CD4-positive, alpha-beta memory T cell (primary cell): ENCODE measurements at regions not wholly inside any gene's neighbourhood (a gene's known extent, or its start where the extent isn't known, plus 50 kb on each side); places are given as distances from the start of the nearest gene placed in this dataset.

Experiments used
- CTCF ChIA-PET: fragments of 350-600 bp; sonication (Branson Sonifier 250); formaldehyde crosslinking; loops from one replicate; lab custom pipeline; 2021; ENCODE audit warnings: inconsistent platforms; ENCODE audit not compliant: partially characterized antibody; lab: Charles Lee
- POLR2A ChIA-PET: fragments of 350-600 bp; sonication (Branson Sonifier 250); formaldehyde crosslinking; loops from one replicate; lab custom pipeline; 2021; ENCODE audit not compliant: partially characterized antibody; lab: Charles Lee
- DNase-seq, 5 donors: peaks; one replicate each; pipeline versions ENCODE4 v3.0.0 to v3.0.0-alpha.2; 2020 to 2022; ENCODE audit warnings: mixed read lengths in 1 of 5
- H3K27ac ChIP-seq: one replicate; pipeline ENCODE4 v1.7.0; 2013; ENCODE audit warnings: low read depth, low read length
- H3K27me3 ChIP-seq: 2 replicates; pipeline ENCODE4 v1.7.0; 2013; ENCODE audit warnings: mild to moderate bottlenecking, low read length, moderate library complexity; ENCODE audit not compliant: insufficient read depth
- H3K36me3 ChIP-seq: 2 replicates; pipeline ENCODE4 v1.7.0; 2013; ENCODE audit warnings: mild to moderate bottlenecking, low read length, moderate library complexity; ENCODE audit not compliant: insufficient read depth
- H3K4me1 ChIP-seq: 2 replicates; pipeline ENCODE4 v1.7.0; 2013; ENCODE audit warnings: mild to moderate bottlenecking, low read length, moderate library complexity; ENCODE audit not compliant: insufficient read depth
- H3K4me3 ChIP-seq, 2 donors: one replicate each; pipeline ENCODE4 v1.7.0; 2013; ENCODE audit warnings: low read length in 2 of 2, mild to moderate bottlenecking in 1 of 2
- H3K9me3 ChIP-seq, 2 donors: one replicate each; pipeline ENCODE4 v1.7.0; 2013; ENCODE audit warnings: low read length in 2 of 2, control low read depth in 1 of 2; ENCODE audit not compliant: control insufficient read depth in 1 of 2
- H3K27ac Mint-ChIP-seq, 7 donors: one replicate each; pipeline ENCODE4 v1.8.0; 2020 to 2021; ENCODE audit warnings: mixed read lengths in 7 of 7, mild to moderate bottlenecking in 6 of 7, inconsistent platforms in 3 of 7, moderate library complexity in 3 of 7
- H3K27me3 Mint-ChIP-seq, 2 donors: one replicate each; pipeline ENCODE4 v1.8.0; 2020 to 2021; ENCODE audit warnings: mixed read lengths in 2 of 2
- H3K36me3 Mint-ChIP-seq, 2 donors: one replicate each; pipeline ENCODE4 v1.8.0; 2020 to 2021; ENCODE audit warnings: mixed read lengths in 2 of 2, inconsistent platforms in 1 of 2, mild to moderate bottlenecking in 1 of 2
- H3K4me1 Mint-ChIP-seq, 4 donors: one replicate each; pipeline ENCODE4 v1.8.0; 2020 to 2021; ENCODE audit warnings: mixed read lengths in 4 of 4, mild to moderate bottlenecking in 1 of 4
- H3K4me3 Mint-ChIP-seq, 8 donors: one replicate each; pipeline ENCODE4 v1.8.0; 2020 to 2021; ENCODE audit warnings: mixed read lengths in 8 of 8, mild to moderate bottlenecking in 7 of 8, moderate library complexity in 6 of 8, inconsistent platforms in 3 of 8
- H3K9me3 Mint-ChIP-seq, 8 donors: one replicate each; pipeline ENCODE4 v1.8.0; 2020 to 2021; ENCODE audit warnings: mixed read lengths in 8 of 8, mild to moderate bottlenecking in 5 of 8, inconsistent platforms in 3 of 8, moderate library complexity in 1 of 8
- intact Hi-C: fragments of 100-400 bp; cut with micrococcal nuclease; formaldehyde crosslinking; loops from one replicate; pipeline ENCODE4 v1.15.1; 2023

GRCh38 chr2:200172521-200172920 is 134.0 kb upstream of the SPATS2L start:
- no peak overlapping the region for H3K4me3 Mint-ChIP-seq
- H3K4me3 ChIP-seq, result no peak overlapping the region
- no peak for DNase-seq
- H3K36me3 Mint-ChIP-seq, result no peaks in the 10 kb centered on the region
- no peaks in the 10 kb centered on the region for H3K27me3 ChIP-seq
- no peaks in the 10 kb centered on the region for H3K4me1 ChIP-seq
- ChIA-PET POLR2A (no interaction called here), CTCF (no interaction called here)
- H3K27ac Mint-ChIP-seq, result no peak overlapping the region
- no peaks in the 10 kb centered on the region for H3K9me3 ChIP-seq
- H3K9me3 Mint-ChIP-seq, result peaks cover 0 to 3% (median 0%) of the 10 kb centered on the region in 8 donors
- H3K27me3 Mint-ChIP-seq, result peaks cover 1 to 5% of the 10 kb centered on the region in 2 donors
- no peaks in the 10 kb centered on the region for H3K36me3 ChIP-seq
- peaks cover 0 to 1% (median 0%) of the 10 kb centered on the region in 4 donors for H3K4me1 Mint-ChIP-seq
- intact Hi-C loops, result no loop called here
- H3K27ac ChIP-seq, result no peak overlapping the region

- H3K27ac Mint-ChIP-seq, result no peak overlapping the region
- H3K36me3 ChIP-seq, result no peaks in the 10 kb centered on the region
- H3K4me3 ChIP-seq, result no peak overlapping the region
- no peaks in the 10 kb centered on the region for H3K36me3 Mint-ChIP-seq
- no peak overlapping the region for H3K4me3 Mint-ChIP-seq
- no peaks in the 10 kb centered on the region for H3K27me3 ChIP-seq
- peaks cover 1 to 5% of the 10 kb centered on the region in 2 donors for H3K27me3 Mint-ChIP-seq
- no peak overlapping the region for H3K27ac ChIP-seq
- intact Hi-C loops, result no loop called here
- ChIA-PET CTCF (no interaction called here), POLR2A (no interaction called here)
- no peaks in the 10 kb centered on the region for H3K9me3 ChIP-seq
- H3K4me1 Mint-ChIP-seq, result peaks cover 0 to 1% (median 0%) of the 10 kb centered on the region in 4 donors
- peaks cover 0 to 3% (median 0%) of the 10 kb centered on the region in 8 donors for H3K9me3 Mint-ChIP-seq
- no peak for DNase-seq
- H3K4me1 ChIP-seq, result no peaks in the 10 kb centered on the region
Measured at GRCh38 chr2:200172944-200173581, 133.4 kb upstream of the SPATS2L start.

- no peaks in the 10 kb centered on the region for H3K36me3 Mint-ChIP-seq
- POLR2A ChIA-PET, result no interaction called here
- intact Hi-C loops, result no loop called here
Measured at GRCh38 chr2:200173691-200174090, 132.8 kb upstream of the SPATS2L start.

GRCh38 chr2:200174433-200175216 is 131.9 kb upstream of the SPATS2L start:
- Histone ChIP-seq H3K27ac (no peak overlapping the region), H3K4me1 (no peaks in the 10 kb centered on the region), H3K4me3 (no peak overlapping the region), H3K36me3 (no peaks in the 10 kb centered on the region), H3K27me3 (no peaks in the 10 kb centered on the region), H3K9me3 (no peaks in the 10 kb centered on the region)
- Mint-ChIP-seq H3K27ac (no peak overlapping the region), H3K4me3 (no peak overlapping the region), H3K27me3 (peaks cover 5 to 7% of the 10 kb centered on the region in 2 donors), H3K9me3 (peaks cover 0 to 3% (median 0%) of the 10 kb centered on the region in 8 donors), H3K36me3 (no peaks in the 10 kb centered on the region), H3K4me1 (peaks cover 0 to 1% (median 0%) of the 10 kb centered on the region in 4 donors)
- ChIA-PET CTCF (no interaction called here), POLR2A (no interaction called here)
- intact Hi-C loops, result no loop called here
- DNase-seq, result no peak

More at GRCh38 chr2:200173691-200174090, 132.8 kb upstream of the SPATS2L start:
- CTCF ChIA-PET, result no interaction called here
- Histone ChIP-seq H3K27me3 (no peaks in the 10 kb centered on the region), H3K9me3 (no peaks in the 10 kb centered on the region), H3K36me3 (no peaks in the 10 kb centered on the region), H3K27ac (no peak overlapping the region), H3K4me1 (no peaks in the 10 kb centered on the region), H3K4me3 (no peak overlapping the region)
- no peak overlapping the region for H3K27ac Mint-ChIP-seq
- peaks cover 0 to 3% (median 0%) of the 10 kb centered on the region in 8 donors for H3K9me3 Mint-ChIP-seq
- no peak overlapping the region for H3K4me3 Mint-ChIP-seq
- peaks cover 0 to 1% (median 0%) of the 10 kb centered on the region in 4 donors for H3K4me1 Mint-ChIP-seq
- no peak for DNase-seq
- peaks cover 3 to 5% of the 10 kb centered on the region in 2 donors for H3K27me3 Mint-ChIP-seq

GRCh38 chr2:200177971-200178911 is 128.3 kb upstream of the SPATS2L start:
- intact Hi-C loops, result no loop called here
- Mint-ChIP-seq H3K27ac (no peak overlapping the region), H3K36me3 (no peaks in the 10 kb centered on the region), H3K4me3 (no peak overlapping the region), H3K9me3 (peaks cover 0 to 2% (median 0%) of the 10 kb centered on the region in 8 donors), H3K4me1 (no peaks in the 10 kb centered on the region), H3K27me3 (peaks cover 10 to 21% of the 10 kb centered on the region in 2 donors)
- Histone ChIP-seq H3K27me3 (no peaks in the 10 kb centered on the region), H3K4me3 (no peak overlapping the region), H3K27ac (no peak overlapping the region), H3K36me3 (no peaks in the 10 kb centered on the region), H3K4me1 (no peaks in the 10 kb centered on the region), H3K9me3 (no peaks in the 10 kb centered on the region)
- POLR2A ChIA-PET, result no interaction called here
- CTCF ChIA-PET, result interaction anchor here (0.8 kb wide), 1 partner anchor 98 kb away, joined by 3 read pairs; no protein-coding TSS in a partner anchor
- no peak for DNase-seq

GRCh38 chr2:200179151-200179550 is 127.3 kb upstream of the SPATS2L start:
- intact Hi-C loops, result no loop called here
- CTCF ChIA-PET, result no interaction called here
- no peak for DNase-seq
- no peaks in the 10 kb centered on the region for H3K4me1 Mint-ChIP-seq
- H3K9me3 Mint-ChIP-seq, result peaks cover 0 to 2% (median 0%) of the 10 kb centered on the region in 8 donors
- no peaks in the 10 kb centered on the region for H3K36me3 Mint-ChIP-seq
- H3K4me3 ChIP-seq, result no peak overlapping the region
- POLR2A ChIA-PET, result no interaction called here
- H3K4me3 Mint-ChIP-seq, result no peak overlapping the region
- no peaks in the 10 kb centered on the region for H3K9me3 ChIP-seq
- H3K27me3 ChIP-seq, result no peaks in the 10 kb centered on the region
- H3K27ac ChIP-seq, result no peak overlapping the region
- H3K4me1 ChIP-seq, result no peaks in the 10 kb centered on the region
- H3K27me3 Mint-ChIP-seq, result peaks cover 6 to 23% of the 10 kb centered on the region in 2 donors
- H3K36me3 ChIP-seq, result no peaks in the 10 kb centered on the region
- H3K27ac Mint-ChIP-seq, result no peak overlapping the region
